ENCODE measurements at regions not wholly inside any gene's neighbourhood (a gene's known extent, or its start where the extent isn't known, plus 50 kb on each side); places are given as distances from the start of the nearest gene placed in this dataset.

GRCh38 chr3:165259541-165260193 is 63.5 kb upstream of the SLITRK3 start:
- no peak for DNase-seq
- Mint-ChIP-seq H3K4me3 (ENCODE audit: unreplicated experiment) (no peak overlapping the region), H3K4me1 (ENCODE audit: low read depth, unreplicated experiment) (no peaks in the 10 kb centered on the region), H3K9me3 (ENCODE audit: unreplicated experiment) (no peaks in the 10 kb centered on the region), H3K36me3 (ENCODE audit: insufficient read depth, unreplicated experiment) (no peaks in the 10 kb centered on the region), H3K27me3 (ENCODE audit: insufficient read depth, unreplicated experiment) (no peaks in the 10 kb centered on the region), H3K27ac (ENCODE audit: unreplicated experiment) (no peak overlapping the region)
- Histone ChIP-seq H3K4me3 (ENCODE audit: low read depth, low read length) (no peak overlapping the region), H3K9me3 (no peaks in the 10 kb centered on the region), H3K27me3 (replicated peaks; ENCODE audit: control insufficient read depth, insufficient read depth, low read length) (no peaks in the 10 kb centered on the region), H3K4me1 (no peaks in the 10 kb centered on the region), H3K36me3 (ENCODE audit: control insufficient read depth, insufficient read depth, low read length) (no peaks in the 10 kb centered on the region)
- ChIA-PET POLR2A (no interaction called here), CTCF (no interaction called here)
- BruUV-seq (replicated peaks): no TSS peak
- intact Hi-C loops (cut with micrococcal nuclease; ENCODE audit: unreplicated experiment): no loop called here
- no peak for TF ChIP-seq CTCF (IDR thresholded peaks at IDR 0.05; ENCODE audit: insufficient read depth in 1 of 2, low read depth in 1 of 2, low read length in 1 of 2, severe bottlenecking in 1 of 2, unreplicated experiment in 1 of 2)

GRCh38 chr3:165256554-165257065 is 60.4 kb upstream of the SLITRK3 start:
- intact Hi-C loops (cut with micrococcal nuclease; ENCODE audit: unreplicated experiment): no loop called here
- H3K4me1 Mint-ChIP-seq (ENCODE audit: low read depth, unreplicated experiment): no peaks in the 10 kb centered on the region
- no peak for DNase-seq
- H3K4me1 ChIP-seq: no peaks in the 10 kb centered on the region
- no peaks in the 10 kb centered on the region for H3K36me3 ChIP-seq (ENCODE audit: control insufficient read depth, insufficient read depth, low read length)
- BruUV-seq (replicated peaks): no TSS peak
- no peak overlapping the region for H3K27ac Mint-ChIP-seq (ENCODE audit: unreplicated experiment)
- H3K9me3 ChIP-seq: no peaks in the 10 kb centered on the region
- no peaks in the 10 kb centered on the region for H3K27me3 ChIP-seq (replicated peaks; ENCODE audit: control insufficient read depth, insufficient read depth, low read length)
- TF ChIP-seq CTCF (IDR thresholded peaks at IDR 0.05; ENCODE audit: insufficient read depth in 1 of 2, low read depth in 1 of 2, low read length in 1 of 2, severe bottlenecking in 1 of 2, unreplicated experiment in 1 of 2): no peak
- ChIA-PET POLR2A (no interaction called here), CTCF (no interaction called here)
- H3K4me3 ChIP-seq (ENCODE audit: low read depth, low read length): no peak overlapping the region
- H3K4me3 Mint-ChIP-seq (ENCODE audit: unreplicated experiment): no peak overlapping the region
- peaks cover 2% of the 10 kb centered on the region for H3K27me3 Mint-ChIP-seq (ENCODE audit: insufficient read depth, unreplicated experiment)
- no peaks in the 10 kb centered on the region for H3K9me3 Mint-ChIP-seq (ENCODE audit: unreplicated experiment)
- no peaks in the 10 kb centered on the region for H3K36me3 Mint-ChIP-seq (ENCODE audit: insufficient read depth, unreplicated experiment)

DNA sequence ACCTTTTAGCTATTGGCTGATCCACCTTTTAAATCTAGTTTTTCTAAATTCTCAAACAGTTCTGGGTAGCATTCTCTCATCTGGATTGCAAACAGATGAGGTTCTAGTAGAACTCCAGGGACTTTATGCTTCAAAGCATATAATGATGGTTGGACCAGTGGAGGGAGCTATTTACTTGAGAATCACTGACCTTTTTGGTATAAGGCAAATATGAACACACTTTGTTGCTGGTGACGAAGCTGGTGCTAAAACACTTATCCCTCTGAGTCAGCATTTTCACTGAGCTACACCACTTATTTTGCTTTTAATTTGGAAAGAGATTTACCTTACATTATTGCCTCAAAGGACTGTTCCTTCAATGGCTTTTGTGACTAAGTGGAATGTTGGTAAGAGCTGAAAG is 58.6 kb upstream of the SLITRK3 start:
- BruUV-seq (replicated peaks): no TSS peak
- H3K4me3 Mint-ChIP-seq (ENCODE audit: unreplicated experiment): no peak overlapping the region
- H3K9me3 ChIP-seq: no peaks in the 10 kb centered on the region
- no peak for TF ChIP-seq CTCF (IDR thresholded peaks at IDR 0.05; ENCODE audit: insufficient read depth in 1 of 2, low read depth in 1 of 2, low read length in 1 of 2, severe bottlenecking in 1 of 2, unreplicated experiment in 1 of 2)
- ChIA-PET CTCF (no interaction called here), POLR2A (no interaction called here)
- H3K27me3 Mint-ChIP-seq (ENCODE audit: insufficient read depth, unreplicated experiment): peaks cover 2% of the 10 kb centered on the region
- no peaks in the 10 kb centered on the region for H3K36me3 ChIP-seq (ENCODE audit: control insufficient read depth, insufficient read depth, low read length)
- H3K4me3 ChIP-seq (ENCODE audit: low read depth, low read length): no peak overlapping the region
- peak in 1 of 2 experiments; percentile 12 for DNase-seq
- no peaks in the 10 kb centered on the region for H3K27me3 ChIP-seq (replicated peaks; ENCODE audit: control insufficient read depth, insufficient read depth, low read length)
- H3K9me3 Mint-ChIP-seq (ENCODE audit: unreplicated experiment): no peaks in the 10 kb centered on the region
- no peaks in the 10 kb centered on the region for H3K36me3 Mint-ChIP-seq (ENCODE audit: insufficient read depth, unreplicated experiment)
- H3K27ac Mint-ChIP-seq (ENCODE audit: unreplicated experiment): no peak overlapping the region
- H3K4me1 Mint-ChIP-seq (ENCODE audit: low read depth, unreplicated experiment): no peaks in the 10 kb centered on the region
- intact Hi-C loops (cut with micrococcal nuclease; ENCODE audit: unreplicated experiment): no loop called here
- H3K4me1 ChIP-seq: no peaks in the 10 kb centered on the region
